IMR-90 (cell line): ENCODE measurements at regions not wholly inside any gene's neighbourhood (a gene's known extent, or its start where the extent isn't known, plus 50 kb on each side); places are given as distances from the start of the nearest gene placed in this dataset.

ENCODE experiments used
- ATAC-seq: fragments of 200-7000 bp; cut with Tn5 transposase; 2 replicates; pipeline ENCODE4 v1.9.1; 2020; ENCODE audit warnings: low read depth, mild to moderate bottlenecking, moderate library complexity
- BruUV-seq: library from RNA; stranded (reverse); fragments of 400-500 nt; replicated peaks from 2 replicates; lab custom pipeline; 2021; lab: Mats Ljungman, UMichigan
- CTCF ChIA-PET: fragments of 300-600 bp; formaldehyde crosslinking; extraction: SDS; loops from one replicate; lab custom pipeline; 2021; ENCODE audit warnings: antibody characterized with exemption; lab: Yijun Ruan, JAX
- POLR2A ChIA-PET: fragments of 300-600 bp; sonication (Branson Sonifier 250); formaldehyde crosslinking; loops from one replicate; lab custom pipeline; 2022; ENCODE audit warnings: antibody characterized with exemption; ENCODE audit not compliant: unreplicated experiment; lab: Charles Lee
- DNase-seq: peaks from one replicate; pipeline ENCODE4 v3.0.0; 2013
- H2AFZ ChIP-seq: replicated peaks from 2 replicates; pipeline ENCODE3; 2013; ENCODE audit warnings: low read length, mild to moderate bottlenecking; ENCODE audit not compliant: poor library complexity
- H2AK5ac ChIP-seq: 2 replicates; pipeline ENCODE4 v1.6.1; 2013; ENCODE audit warnings: low read depth, low read length, inconsistent platforms
- H2AK9ac ChIP-seq: replicated peaks from 2 replicates; pipeline ENCODE3; 2013; ENCODE audit warnings: mild to moderate bottlenecking, low read depth, low read length, moderate library complexity; ENCODE audit not compliant: poor library complexity
- H2BK120ac ChIP-seq: 2 replicates; pipeline ENCODE4 v1.6.1; 2013; ENCODE audit warnings: low read depth, low read length, inconsistent platforms
- H2BK15ac ChIP-seq: 3 replicates; pipeline ENCODE4 v1.6.1; 2013; ENCODE audit warnings: low read depth, low read length, inconsistent platforms
- H2BK20ac ChIP-seq: 2 replicates; pipeline ENCODE4 v1.6.1; 2013; ENCODE audit warnings: low read depth, mild to moderate bottlenecking, inconsistent platforms, low read length, moderate library complexity
- H2BK5ac ChIP-seq: 2 replicates; pipeline ENCODE4 v1.6.1; 2013; ENCODE audit warnings: mild to moderate bottlenecking, low read depth, low read length, inconsistent platforms; ENCODE audit not compliant: poor library complexity, severe bottlenecking
- H3K14ac ChIP-seq: replicated peaks from 2 replicates; pipeline ENCODE4 v1.6.1; 2013; ENCODE audit warnings: low read depth, low read length, inconsistent platforms
- H3K18ac ChIP-seq: 2 replicates; pipeline ENCODE4 v1.6.1; 2013; ENCODE audit warnings: low read depth, low read length, control low read depth
- H3K23ac ChIP-seq: 2 replicates; pipeline ENCODE4 v1.6.1; 2013; ENCODE audit warnings: low read depth, low read length, inconsistent platforms
- H3K27ac ChIP-seq: 2 replicates; pipeline ENCODE4 v1.5.1; 2013; ENCODE audit warnings: mild to moderate bottlenecking, control low read depth, low read length; ENCODE audit not compliant: insufficient read depth
- H3K27me3 ChIP-seq: 2 replicates; pipeline ENCODE4 v1.6.1; 2013; ENCODE audit warnings: low read length; ENCODE audit not compliant: control insufficient read depth, insufficient read depth
- H3K36me3 ChIP-seq: 2 replicates; pipeline ENCODE4 v1.6.1; 2013; ENCODE audit warnings: low read length, mixed read lengths; ENCODE audit not compliant: control insufficient read depth, insufficient read depth
- H3K4ac ChIP-seq: 2 replicates; pipeline ENCODE4 v1.6.1; 2013; ENCODE audit warnings: low read depth, low read length, inconsistent platforms
- H3K4me1 ChIP-seq: 2 replicates; pipeline ENCODE4 v1.6.1; 2013; ENCODE audit warnings: low read length, mixed read lengths; ENCODE audit not compliant: control insufficient read depth, insufficient read depth
- H3K4me2 ChIP-seq: 2 replicates; pipeline ENCODE4 v1.6.1; 2013; ENCODE audit warnings: low read depth, mild to moderate bottlenecking, control low read depth, low read length, moderate library complexity
- H3K4me3 ChIP-seq: 2 replicates; pipeline ENCODE4 v1.5.1; 2013; ENCODE audit warnings: low read depth, mild to moderate bottlenecking, control low read depth, low read length, moderate library complexity; ENCODE audit not compliant: insufficient read depth
- H3K56ac ChIP-seq: 2 replicates; pipeline ENCODE4 v1.6.1; 2013; ENCODE audit warnings: low read length, inconsistent platforms; ENCODE audit not compliant: insufficient read depth; ENCODE audit errors: extremely low read depth
- H3K79me1 ChIP-seq, 2 experiments: 2 replicates each; pipeline ENCODE4 v1.6.1; 2013; ENCODE audit warnings: low read length in 2 of 2, inconsistent platforms in 1 of 2, low read depth in 1 of 2
- H3K9ac ChIP-seq: 2 replicates; pipeline ENCODE4 v1.6.1; 2013; ENCODE audit warnings: low read depth, low read length, control low read depth
- H3K9me1 ChIP-seq: 2 replicates; pipeline ENCODE4 v1.6.1; 2013; ENCODE audit warnings: low read length, inconsistent platforms; ENCODE audit not compliant: insufficient read depth
- H3K9me3 ChIP-seq: 2 replicates; pipeline ENCODE4 v1.6.1; 2013; ENCODE audit warnings: low read length; ENCODE audit not compliant: control insufficient read depth, insufficient read depth
- H4K20me1 ChIP-seq: 2 replicates; pipeline ENCODE4 v1.6.1; 2013; ENCODE audit warnings: low read length, inconsistent platforms; ENCODE audit not compliant: insufficient read depth
- H4K5ac ChIP-seq: 2 replicates; pipeline ENCODE4 v1.6.1; 2013; ENCODE audit warnings: mild to moderate bottlenecking, low read depth, low read length, control low read depth
- H4K8ac ChIP-seq, 2 experiments: 2 replicates each; pipeline ENCODE4 v1.6.1; 2013; ENCODE audit warnings: low read depth in 2 of 2, low read length in 2 of 2, control low read depth in 1 of 2, inconsistent platforms in 1 of 2
- H4K91ac ChIP-seq: 2 replicates; pipeline ENCODE4 v1.6.1; 2013; ENCODE audit warnings: low read depth, low read length, inconsistent platforms; ENCODE audit not compliant: insufficient read depth
- CEBPB ChIP-seq: IDR thresholded peaks from 2 replicates; pipeline ENCODE4 v1.6.1; 2012; ENCODE audit warnings: low read depth, low read length, improper control_type of control experiment
- CHD1 ChIP-seq: IDR thresholded peaks from 2 replicates; pipeline ENCODE4 v1.6.1; 2012; ENCODE audit warnings: low read depth, low read length, improper control_type of control experiment
- MAZ ChIP-seq: IDR thresholded peaks from 2 replicates; pipeline ENCODE4 v1.6.1; 2012; ENCODE audit warnings: low read depth, mild to moderate bottlenecking, low read length, improper control_type of control experiment, moderate library complexity, borderline replicate concordance
- POLR2A ChIP-seq: IDR thresholded peaks from 2 replicates; pipeline ENCODE4 v1.6.1; 2012; ENCODE audit warnings: mild to moderate bottlenecking, low read depth, low read length
- RAD21 ChIP-seq: IDR thresholded peaks from 2 replicates; pipeline ENCODE4 v1.6.1; 2012; ENCODE audit warnings: low read length, improper control_type of control experiment
- RFX5 ChIP-seq: IDR thresholded peaks from 2 replicates; pipeline ENCODE4 v1.8.0; 2012; ENCODE audit warnings: low read depth, mild to moderate bottlenecking, low read length, moderate library complexity
- WGBS, 2 experiments: methylation state at CpG; one replicate each; pipeline versions ENCODE4 v1.1.5 to v1.1.7; 2013; ENCODE audit warnings: missing lambda C conversion rate in 2 of 2; ENCODE audit not compliant: insufficient read length in 1 of 2; ENCODE audit errors: extremely low coverage in 2 of 2; 5-methylcytosine and 5-hydroxymethylcytosine counted together
- dilution Hi-C: fragments of 300-500 bp; cut with HindIII; formaldehyde crosslinking; loops from one replicate; pipeline ENCODE4 v1.14.3; 2018; ENCODE audit warnings: low sequenced_read_pairs; ENCODE audit not compliant: unreplicated experiment
- in situ Hi-C: fragments of 300-500 bp; cut with MboI; formaldehyde crosslinking; loops from 3 replicates; pipeline ENCODE4 v1.14.3; 2019; ENCODE audit warnings: low sequenced_read_pairs, inconsistent platforms, mixed read lengths
- intact Hi-C: fragments of 100-400 bp; cut with micrococcal nuclease; formaldehyde crosslinking; loops from 2 replicates; pipeline ENCODE4 v1.10.0; 2022
- TF ChIP-seq, protein P1 (sequence below): conservative IDR thresholded peaks from 2 replicates; pipeline ENCODE4 v1.5.1; 2012; ENCODE audit warnings: mild to moderate bottlenecking, low read depth, low read length, improper control_type of control experiment

DNA sequence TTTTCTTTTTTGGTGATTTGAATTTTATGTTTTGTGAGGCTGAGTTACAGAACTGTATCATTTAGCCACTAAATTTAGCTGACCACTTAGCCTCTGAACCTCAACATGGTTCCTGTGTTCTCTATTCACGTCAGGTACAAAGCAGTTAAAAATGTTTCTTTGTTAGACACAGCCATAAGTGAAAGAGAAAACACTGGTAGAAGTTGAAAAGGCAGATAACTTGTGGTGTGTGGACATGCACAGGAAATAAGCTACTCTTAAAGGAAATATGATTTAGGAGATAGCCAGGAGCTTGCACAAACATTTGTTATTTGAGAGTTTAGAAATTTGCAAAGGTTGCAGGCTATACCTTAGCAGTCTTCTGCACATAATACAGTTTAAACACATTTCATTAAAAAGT lies 171.0 kb upstream of the RPS6KA3 start:
- Histone ChIP-seq H3K9ac (no peak overlapping the region), H2BK5ac (no peak overlapping the region), H2BK20ac (no peak overlapping the region), H3K4me3 (no peak overlapping the region), H3K23ac (no peak overlapping the region), H3K9me1 (no peaks in the 10 kb centered on the region), H2AK5ac (no peak overlapping the region), H3K56ac (no peak overlapping the region), H4K5ac (no peak overlapping the region), H4K91ac (no peak overlapping the region), H3K36me3 (no peaks in the 10 kb centered on the region), H4K20me1 (no peaks in the 10 kb centered on the region), H2BK15ac (no peak overlapping the region), H3K4me1 (no peaks in the 10 kb centered on the region; the same call in 1 of the 2 replicates), H2AK9ac (no peak overlapping the region), H2BK120ac (no peak overlapping the region), H3K14ac (no peak overlapping the region), H3K27ac (no peak overlapping the region), H3K4ac (no peak overlapping the region), H3K18ac (no peak overlapping the region), H4K8ac (no peak overlapping the region), H3K9me3 (no peaks in the 10 kb centered on the region), H3K79me1 (no peaks in the 10 kb centered on the region), H2AFZ (no peak overlapping the region), H3K4me2 (no peak overlapping the region), H3K27me3 (peaks cover 3% of the 10 kb centered on the region)
- POLR2A ChIA-PET, result no interaction called here
- dilution Hi-C loops, result no loop called here
- BruUV-seq, result no TSS peak
- in situ Hi-C loops, result no loop called here
- CTCF ChIA-PET, result no interaction called here
- DNase-seq (no peak), ATAC-seq (no peak)
- TF ChIP-seq CEBPB (no peak), MAZ (no peak), POLR2A (no peak), CHD1 (no peak), RAD21 (no peak), RFX5 (no peak)
- TF ChIP-seq, protein P1, sequence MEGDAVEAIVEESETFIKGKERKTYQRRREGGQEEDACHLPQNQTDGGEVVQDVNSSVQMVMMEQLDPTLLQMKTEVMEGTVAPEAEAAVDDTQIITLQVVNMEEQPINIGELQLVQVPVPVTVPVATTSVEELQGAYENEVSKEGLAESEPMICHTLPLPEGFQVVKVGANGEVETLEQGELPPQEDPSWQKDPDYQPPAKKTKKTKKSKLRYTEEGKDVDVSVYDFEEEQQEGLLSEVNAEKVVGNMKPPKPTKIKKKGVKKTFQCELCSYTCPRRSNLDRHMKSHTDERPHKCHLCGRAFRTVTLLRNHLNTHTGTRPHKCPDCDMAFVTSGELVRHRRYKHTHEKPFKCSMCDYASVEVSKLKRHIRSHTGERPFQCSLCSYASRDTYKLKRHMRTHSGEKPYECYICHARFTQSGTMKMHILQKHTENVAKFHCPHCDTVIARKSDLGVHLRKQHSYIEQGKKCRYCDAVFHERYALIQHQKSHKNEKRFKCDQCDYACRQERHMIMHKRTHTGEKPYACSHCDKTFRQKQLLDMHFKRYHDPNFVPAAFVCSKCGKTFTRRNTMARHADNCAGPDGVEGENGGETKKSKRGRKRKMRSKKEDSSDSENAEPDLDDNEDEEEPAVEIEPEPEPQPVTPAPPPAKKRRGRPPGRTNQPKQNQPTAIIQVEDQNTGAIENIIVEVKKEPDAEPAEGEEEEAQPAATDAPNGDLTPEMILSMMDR, result no peak
- intact Hi-C loops, result no loop called here
- no CpG with 5 or more reads among the region's 1 CpG for WGBS, 2 experiments
